ENCODE measurements at regions not wholly inside any gene's neighbourhood (a gene's known extent, or its start where the extent isn't known, plus 50 kb on each side); places are given as distances from the start of the nearest gene placed in this dataset.

- DNase-seq (no peak), ATAC-seq (no peak)
- no peak overlapping the region for H3K4me3 ChIP-seq
- H3K4me1 ChIP-seq, result no peaks in the 10 kb centered on the region
- H3K27me3 ChIP-seq, result no peaks in the 10 kb centered on the region
- TF ChIP-seq POLR2A (IDR thresholded peaks at IDR 0.05) (no peak), CTCF (IDR thresholded peaks at IDR 0.05) (no peak)
- H3K9me3 ChIP-seq, result no peaks in the 10 kb centered on the region
- intact Hi-C loops (cut with DNase I), result no loop called here
- no peaks in the 10 kb centered on the region for H3K36me3 ChIP-seq
- H3K27ac ChIP-seq, result no peak overlapping the region
- 48% methylated on average over 7 of the region's 7 CpGs for WGBS (ENCODE audit: insufficient coverage, low coverage, low lambda C conversion rate, missing lambda C conversion rate)
These were observed 542.1 kb downstream of the IRX1 start for GRCh38 chr5:4137781-4138180.

GRCh38 chr5:4142842-4143241 lies 547.2 kb downstream of the IRX1 start:
- DNase-seq (no peak), ATAC-seq (no peak)
- no peaks in the 10 kb centered on the region for H3K36me3 ChIP-seq
- H3K27ac ChIP-seq, result no peak overlapping the region
- H3K27me3 ChIP-seq, result no peaks in the 10 kb centered on the region
- no peaks in the 10 kb centered on the region for H3K4me1 ChIP-seq
- no peak overlapping the region for H3K4me3 ChIP-seq
- TF ChIP-seq CTCF (IDR thresholded peaks at IDR 0.05) (no peak), POLR2A (IDR thresholded peaks at IDR 0.05) (no peak)
- intact Hi-C loops (cut with DNase I), result no loop called here
- WGBS (ENCODE audit: insufficient coverage, low coverage, low lambda C conversion rate, missing lambda C conversion rate), result 18% methylated on average over 6 of the region's 6 CpGs
- H3K9me3 ChIP-seq, result no peaks in the 10 kb centered on the region

DNA sequence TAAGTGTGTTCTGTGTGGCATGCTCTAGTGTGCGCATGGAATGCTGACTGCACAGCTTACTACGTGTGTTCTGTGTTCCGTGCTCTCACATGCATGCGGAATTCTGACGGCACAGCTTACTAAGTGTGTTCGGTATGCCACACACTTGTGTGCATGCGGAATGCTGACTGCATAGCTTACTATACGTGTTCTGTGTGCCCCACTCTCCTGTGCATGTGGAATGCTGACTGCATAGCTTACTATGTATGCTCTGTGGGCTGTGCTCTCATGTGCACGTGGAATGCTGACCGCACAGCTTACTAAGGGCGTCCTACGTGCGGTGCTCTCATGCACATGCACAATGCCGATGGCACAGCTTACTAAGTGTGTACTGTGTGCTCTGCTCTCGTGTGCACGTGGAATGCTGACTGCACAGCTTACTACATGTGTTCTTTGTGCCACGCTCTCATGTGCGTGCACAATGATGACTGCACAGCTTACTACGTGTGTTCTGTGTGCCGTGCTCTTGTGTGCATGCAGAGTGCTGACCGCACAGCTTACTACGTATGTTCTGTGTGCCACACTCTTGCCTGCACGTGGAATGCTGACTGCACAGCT lies 548.9 kb downstream of the IRX1 start:
- Histone ChIP-seq H3K4me3 (no peak overlapping the region), H3K27me3 (no peaks in the 10 kb centered on the region), H3K4me1 (no peaks in the 10 kb centered on the region), H3K9me3 (no peaks in the 10 kb centered on the region), H3K36me3 (no peaks in the 10 kb centered on the region), H3K27ac (no peak overlapping the region)
- intact Hi-C loops (cut with DNase I), result no loop called here
- ATAC-seq (no peak), DNase-seq (no peak)
- WGBS (ENCODE audit: insufficient coverage, low coverage, low lambda C conversion rate, missing lambda C conversion rate), result 72% methylated on average over 5 of the region's 23 CpGs
- TF ChIP-seq POLR2A (IDR thresholded peaks at IDR 0.05) (no peak), CTCF (IDR thresholded peaks at IDR 0.05) (no peak)

GRCh38 chr5:4145511-4145910 lies 549.9 kb downstream of the IRX1 start:
- TF ChIP-seq CTCF (IDR thresholded peaks at IDR 0.05) (no peak), POLR2A (IDR thresholded peaks at IDR 0.05) (no peak)
- intact Hi-C loops (cut with DNase I), result no loop called here
- ATAC-seq (no peak), DNase-seq (no peak)
- H3K27ac ChIP-seq, result no peak overlapping the region
- H3K4me3 ChIP-seq, result no peak overlapping the region
- no peaks in the 10 kb centered on the region for H3K9me3 ChIP-seq
- no peaks in the 10 kb centered on the region for H3K4me1 ChIP-seq
- no peaks in the 10 kb centered on the region for H3K36me3 ChIP-seq
- H3K27me3 ChIP-seq, result no peaks in the 10 kb centered on the region
- WGBS (ENCODE audit: insufficient coverage, low coverage, low lambda C conversion rate, missing lambda C conversion rate), result 55% methylated on average over 3 of the region's 3 CpGs

GRCh38 chr5:4148009-4148408 lies 552.4 kb downstream of the IRX1 start:
- no peak for ATAC-seq
- no peaks in the 10 kb centered on the region for H3K4me1 ChIP-seq
- H3K27me3 ChIP-seq, result no peaks in the 10 kb centered on the region
- no peaks in the 10 kb centered on the region for H3K9me3 ChIP-seq
- TF ChIP-seq POLR2A (IDR thresholded peaks at IDR 0.05) (no peak), CTCF (IDR thresholded peaks at IDR 0.05) (no peak)
- 67% methylated on average over 3 of the region's 3 CpGs for WGBS (ENCODE audit: insufficient coverage, low coverage, low lambda C conversion rate, missing lambda C conversion rate)
- H3K27ac ChIP-seq, result no peak overlapping the region
- no peak overlapping the region for H3K4me3 ChIP-seq
- DNase-seq, result no peak
- H3K36me3 ChIP-seq, result no peaks in the 10 kb centered on the region
- intact Hi-C loops (cut with DNase I), result no loop called here
